NCI-H2227 treated with DMSO at 0.1 percent for 48 hours (cell line): ENCODE measurements at regions not wholly inside any gene's neighbourhood (a gene's known extent, or its start where the extent isn't known, plus 50 kb on each side); places are given as distances from the start of the nearest gene placed in this dataset.

Experiments
- DNase-seq: peaks from one replicate; lab custom pipeline; 2025; lab: John Stamatoyannopoulos, UW

- no peak for DNase-seq
Observed at GRCh38 chr1:193348769-193349535, 162.5 kb upstream of the B3GALT2 start.

DNA sequence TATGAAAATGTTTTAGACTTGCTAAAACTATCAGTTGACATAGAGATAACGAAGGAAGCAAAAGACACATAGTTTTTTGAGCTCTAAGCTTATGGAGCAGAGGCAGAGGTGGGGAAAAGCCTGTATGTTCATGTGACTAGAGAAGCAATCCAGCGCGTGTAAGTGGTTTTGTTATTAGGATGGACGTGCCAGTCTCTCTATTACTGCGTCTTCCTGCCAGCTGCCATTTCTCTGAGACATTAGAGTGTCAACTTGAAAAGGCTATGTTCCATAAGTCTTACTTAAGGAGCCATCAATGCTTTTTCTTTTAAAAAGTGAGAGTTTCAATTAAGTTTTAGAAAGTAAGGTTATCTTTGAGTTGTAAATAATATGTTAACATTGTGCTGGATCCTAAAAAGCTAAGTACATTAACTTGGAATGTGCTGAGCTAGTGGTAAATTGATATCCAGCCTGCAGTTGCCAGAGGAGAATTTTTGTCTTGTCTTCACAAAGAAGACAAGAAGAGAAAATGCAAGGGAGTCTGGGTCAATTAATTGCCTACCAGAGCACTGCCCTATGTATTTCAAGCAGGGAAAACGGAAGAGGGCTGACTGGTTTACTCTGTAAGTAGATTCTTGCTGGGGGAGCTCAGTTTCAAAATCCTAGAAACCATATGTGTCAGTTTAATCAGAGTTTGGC is 161.8 kb upstream of the B3GALT2 start:
- DNase-seq: no peak

- no peak for DNase-seq
Observed at GRCh38 chr1:193346085-193346484, 159.7 kb upstream of the B3GALT2 start.

DNA sequence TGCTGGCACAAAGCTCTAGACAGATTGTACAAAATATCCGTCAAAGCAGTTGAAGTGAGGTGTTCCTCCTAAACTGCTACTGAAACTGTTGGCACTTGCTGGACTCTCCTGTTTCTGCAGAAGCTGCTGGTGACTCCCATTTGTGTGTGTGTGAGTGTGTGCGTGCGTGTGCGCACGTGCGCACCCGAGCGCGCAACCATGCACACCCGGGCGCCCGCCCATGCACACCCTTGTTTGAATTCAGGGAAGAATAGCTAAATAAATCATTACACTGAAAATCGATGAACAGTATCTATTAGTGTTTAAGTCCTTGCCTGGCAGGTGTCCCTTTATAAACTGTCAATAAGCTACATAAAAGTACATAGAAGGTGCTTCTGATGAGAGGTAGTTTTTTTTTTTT is 156.4 kb upstream of the B3GALT2 start:
- no peak for DNase-seq

DNA sequence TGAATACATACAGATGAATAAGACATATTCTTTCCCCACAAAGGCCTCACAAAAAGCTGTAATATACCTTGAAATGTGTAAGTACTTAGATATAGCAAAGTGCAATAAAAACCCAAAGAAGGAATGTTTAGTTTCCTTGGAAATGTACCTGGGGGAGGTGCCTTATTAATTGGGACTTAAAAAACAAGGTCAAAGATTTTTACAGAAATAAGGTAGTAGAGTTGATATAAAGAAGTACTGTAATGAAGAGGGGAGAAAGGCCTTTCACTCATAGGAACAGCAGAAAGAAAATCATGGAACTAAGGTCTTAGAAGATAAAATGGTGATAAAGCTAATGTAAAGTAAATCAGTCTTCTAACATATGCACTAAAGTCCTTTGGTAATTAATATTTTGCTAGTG is 153.9 kb upstream of the B3GALT2 start:
- DNase-seq: no peak

- no peak for DNase-seq
Observed at GRCh38 chr1:193339401-193339800, 153.0 kb upstream of the B3GALT2 start.

DNA sequence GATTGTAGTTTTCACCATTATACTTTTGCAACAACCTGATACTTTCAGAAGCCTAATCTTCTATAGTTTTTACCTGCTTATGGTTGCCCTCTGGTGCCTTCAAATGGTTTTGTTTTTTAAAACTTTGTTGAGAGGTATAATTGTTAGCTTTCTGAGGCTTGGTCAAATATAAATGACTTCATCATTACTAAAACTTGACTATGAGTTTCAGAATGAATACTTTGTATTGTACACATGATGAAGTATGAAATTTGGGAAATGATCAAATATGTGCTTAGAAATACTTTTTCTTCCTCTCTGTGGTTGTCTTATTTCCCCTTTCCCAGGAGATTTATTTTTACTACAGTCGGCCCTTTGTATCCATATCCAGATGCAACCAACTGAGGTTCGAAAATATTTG is 151.8 kb upstream of the B3GALT2 start:
- DNase-seq: no peak

DNA sequence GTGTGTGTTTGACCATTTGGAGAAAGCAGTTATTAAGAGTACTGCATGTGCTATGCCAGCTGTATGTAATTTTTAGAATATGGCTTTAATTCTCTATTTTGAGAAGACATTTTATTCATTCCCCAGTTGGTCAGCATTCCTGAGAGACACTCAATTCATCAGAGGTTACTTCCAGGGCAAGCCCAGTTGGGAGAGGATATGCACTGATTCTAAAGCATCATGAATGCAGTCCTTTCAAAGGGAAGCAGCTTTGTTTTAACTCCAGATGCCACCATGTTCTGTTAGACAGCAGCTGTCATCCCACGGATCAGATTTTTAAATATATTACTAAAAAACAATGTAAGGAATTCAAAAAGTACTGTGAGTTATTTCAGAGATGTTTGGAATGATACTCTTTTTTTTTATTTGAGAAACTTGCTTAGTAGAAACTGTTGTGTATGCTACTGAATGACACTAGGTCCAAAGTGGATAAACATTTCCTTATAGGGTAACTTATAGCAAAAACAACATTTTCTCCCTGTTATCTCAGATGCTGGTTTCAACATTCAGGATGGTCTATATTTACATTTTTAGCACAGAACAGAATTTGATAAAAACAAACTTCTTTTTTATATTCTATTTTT is 149.5 kb upstream of the B3GALT2 start:
- no peak for DNase-seq

DNA sequence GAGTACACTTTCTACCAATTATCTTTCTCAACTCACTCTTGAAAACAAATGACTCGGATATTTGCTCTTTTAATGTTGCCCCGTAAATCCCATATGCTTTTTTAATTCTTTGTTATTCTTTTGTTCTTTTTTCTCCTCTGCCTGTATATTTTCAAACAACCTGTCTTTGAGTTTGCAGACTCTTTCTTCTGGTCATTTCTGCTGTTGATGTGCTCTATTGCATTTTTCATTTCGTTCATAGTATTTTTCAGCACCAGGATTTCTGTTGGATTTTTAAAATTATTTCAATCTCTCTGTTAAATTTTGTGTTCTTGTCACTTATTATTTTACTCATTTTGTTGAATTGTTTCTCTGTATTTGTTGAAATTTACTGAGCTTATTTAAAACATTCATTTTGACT is 146.8 kb upstream of the B3GALT2 start:
- DNase-seq: no peak

DNA sequence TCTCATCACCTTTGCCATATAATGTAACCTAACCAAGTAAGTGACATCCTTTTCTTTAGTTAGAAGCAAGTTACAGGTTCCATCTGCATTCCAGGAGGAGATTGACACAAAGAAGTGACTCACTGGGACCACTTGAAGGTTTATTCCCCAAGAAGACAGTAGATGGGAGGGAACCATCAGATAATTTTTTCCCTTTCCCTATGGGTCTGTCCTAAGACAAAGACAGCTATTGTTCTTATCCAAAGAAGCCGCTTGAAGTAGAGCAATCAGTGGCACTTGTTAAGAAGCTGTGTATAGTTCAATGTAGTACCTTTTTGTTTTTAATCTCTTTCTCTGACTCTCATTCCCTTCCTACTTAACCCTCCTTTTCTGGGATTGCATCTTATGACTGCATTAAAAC is 139.9 kb upstream of the B3GALT2 start:
- no peak for DNase-seq

- DNase-seq: no peak
Observed at GRCh38 chr1:193325771-193326170, 139.4 kb upstream of the B3GALT2 start.

GRCh38 chr1:193325042-193325441 is 138.6 kb upstream of the B3GALT2 start:
- DNase-seq: no peak

- DNase-seq: no peak
Observed at GRCh38 chr1:193322211-193322610, 135.8 kb upstream of the B3GALT2 start.

- no peak for DNase-seq
Observed at GRCh38 chr1:193321242-193321840, 134.9 kb upstream of the B3GALT2 start.

DNA sequence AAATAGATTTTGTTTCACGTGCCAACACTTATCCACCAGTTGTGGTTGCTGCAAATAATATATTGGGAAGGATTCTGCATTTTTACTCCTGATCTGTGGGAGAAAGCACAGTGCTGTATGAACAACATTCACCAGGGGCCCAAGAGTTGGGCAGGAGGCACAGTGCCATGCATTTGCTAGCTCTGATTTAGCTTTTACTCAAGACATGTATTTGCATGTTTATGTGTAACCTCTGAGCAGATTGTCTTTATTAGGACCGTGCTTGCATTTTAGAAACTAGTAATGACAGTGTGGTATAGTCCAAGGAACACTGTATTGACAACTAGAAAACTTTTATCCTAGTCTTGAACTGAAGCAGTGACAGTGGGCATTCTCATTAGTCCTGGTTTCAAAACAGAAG is 133.9 kb upstream of the B3GALT2 start:
- DNase-seq: no peak

DNA sequence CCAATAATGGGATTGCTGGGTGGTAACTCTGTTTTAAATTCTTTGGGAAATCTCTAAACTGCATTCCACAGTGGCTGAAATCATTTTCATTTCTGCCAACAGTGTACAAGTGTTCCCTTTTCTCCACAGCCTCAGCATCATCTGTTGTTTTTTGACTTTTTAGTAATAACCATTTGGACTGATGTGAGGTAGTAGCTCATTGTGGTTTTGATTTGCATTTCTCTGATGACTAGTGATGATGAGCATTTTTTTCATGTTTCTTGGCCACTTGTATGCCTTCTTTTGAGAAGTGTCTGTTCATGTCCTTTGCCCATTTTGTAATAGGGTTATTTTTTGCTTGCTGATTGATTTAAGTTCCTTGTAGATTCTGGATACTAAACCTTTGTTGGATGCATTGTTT is 131.9 kb upstream of the B3GALT2 start:
- no peak for DNase-seq

GRCh38 chr1:193313354-193314140 is 127.1 kb upstream of the B3GALT2 start:
- DNase-seq: no peak

DNA sequence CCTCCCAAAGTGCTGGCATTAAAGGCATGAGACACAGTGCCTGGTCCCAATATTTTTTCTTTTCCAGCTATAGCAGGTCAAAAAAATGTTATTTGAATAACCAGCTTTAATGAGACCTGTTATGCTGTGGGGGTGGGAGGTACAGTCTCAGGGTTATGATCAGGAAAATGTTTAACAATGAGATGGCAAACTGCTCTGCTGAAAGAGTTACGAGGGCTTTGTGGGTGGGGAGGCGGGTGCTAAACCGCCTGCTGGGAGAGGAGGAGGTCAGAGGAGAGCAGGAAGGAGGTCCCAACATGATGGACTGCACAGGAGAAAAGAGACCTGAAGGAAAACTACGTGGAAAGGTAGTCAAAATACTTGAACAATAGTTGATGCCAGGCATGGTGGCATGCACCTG is 126.0 kb upstream of the B3GALT2 start:
- DNase-seq: no peak

DNA sequence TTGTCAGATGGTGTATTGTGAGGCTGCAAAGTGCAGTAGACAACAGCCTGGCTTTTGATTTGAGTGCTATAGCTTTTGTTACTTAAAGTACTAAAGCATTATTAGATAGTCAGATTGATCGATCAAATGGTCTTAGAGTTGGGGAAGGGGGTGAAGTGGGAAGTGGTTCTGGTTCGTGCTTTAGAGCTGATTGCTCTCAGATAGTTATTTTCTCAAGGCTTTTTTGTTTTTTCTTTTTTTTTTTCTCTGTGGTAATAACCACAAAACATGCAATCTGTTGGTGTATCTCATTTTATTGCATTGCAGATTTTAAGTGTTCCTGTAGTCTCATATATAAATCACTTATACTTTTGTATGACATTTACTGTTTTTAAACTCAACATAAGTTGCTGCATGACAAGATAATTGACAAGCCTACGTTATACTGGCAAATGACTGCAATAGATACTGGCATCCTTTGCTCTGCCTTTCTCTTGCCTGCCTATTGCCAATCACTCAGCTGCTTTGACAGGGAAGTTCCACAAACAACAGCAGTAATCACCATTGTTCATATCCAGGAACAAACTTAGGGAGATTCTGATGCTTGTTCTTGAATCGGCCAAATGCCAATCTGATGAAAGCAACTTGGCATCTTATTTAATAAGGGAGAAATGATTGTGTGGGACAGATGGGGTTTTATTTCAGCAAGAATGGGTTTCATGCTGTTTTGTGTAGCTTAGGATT is 125.0 kb upstream of the B3GALT2 start:
- no peak for DNase-seq

- DNase-seq: no peak
Observed at GRCh38 chr1:193310564-193310963, 124.2 kb upstream of the B3GALT2 start.

DNA sequence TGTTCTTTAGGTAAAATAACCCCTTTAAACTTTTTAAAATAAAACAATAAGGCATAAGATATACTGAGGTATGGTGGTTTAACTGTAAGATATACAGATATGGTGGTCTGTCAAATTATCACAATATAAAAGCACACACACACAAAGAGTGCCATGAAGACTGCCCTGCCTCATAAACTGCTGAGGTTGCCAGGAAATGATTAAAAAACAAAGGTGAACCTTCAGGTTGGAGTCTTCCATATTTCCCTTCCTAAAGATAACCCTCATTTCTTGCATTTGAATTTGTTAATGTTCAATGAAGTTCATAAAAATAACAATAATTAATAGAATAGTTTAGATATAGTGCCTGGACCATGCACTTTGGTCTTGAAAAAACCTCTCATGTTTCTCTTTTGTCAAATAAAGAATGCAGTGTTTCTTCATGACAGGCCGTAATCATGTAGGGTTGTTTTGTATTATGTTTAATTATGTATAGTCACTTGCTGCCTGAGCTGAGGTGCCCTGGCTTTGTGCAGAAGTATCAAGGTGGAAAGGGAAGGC is 123.6 kb upstream of the B3GALT2 start:
- DNase-seq: no peak
